ENCODE measurements at regions not wholly inside any gene's neighbourhood (a gene's known extent, or its start where the extent isn't known, plus 50 kb on each side); places are given as distances from the start of the nearest gene placed in this dataset.

GRCh38 chr6:126513198-126513597, 173.3 kb downstream of the CENPW start:
- TF ChIP-seq CTCF (IDR thresholded peaks at IDR 0.05), result no peak
- no peak for TF ChIP-seq EZH2 (IDR thresholded peaks at IDR 0.05)
- no peak for TF ChIP-seq EZH2phosphoT487 (IDR thresholded peaks at IDR 0.05)

All from neural progenitor cell (in vitro differentiated cells).